D721Med (cell line): ENCODE measurements at regions not wholly inside any gene's neighbourhood (a gene's known extent, or its start where the extent isn't known, plus 50 kb on each side); places are given as distances from the start of the nearest gene placed in this dataset.

Experiments used
- DNase-seq: peaks from one replicate; pipeline ENCODE4 v3.0.0; 2011; ENCODE audit warnings: low spot score; ENCODE audit not compliant: insufficient read length
- FAIRE-seq: peaks from 2 replicates; lab custom pipeline; 2011; peaks lifted over from hg19 to GRCh38; lab: Jason Lieb, UNC
- CTCF ChIP-seq: IDR thresholded peaks from 2 replicates; pipeline ENCODE4 v1.5.1; 2012; ENCODE audit warnings: mild to moderate bottlenecking, control low read depth; ENCODE audit not compliant: insufficient read depth; ENCODE audit errors: missing control alignments

- FAIRE-seq: no peak
- DNase-seq: no peak
- TF ChIP-seq CTCF: no peak
These were observed 165.8 kb upstream of the EEF1E1 start for GRCh38 chr6:8268156-8268555.

- FAIRE-seq (no peak), DNase-seq (no peak)
- TF ChIP-seq CTCF: no peak
These were observed 158.3 kb upstream of the EEF1E1 start for GRCh38 chr6:8260610-8261009.

- FAIRE-seq: no peak
- DNase-seq: no peak
- TF ChIP-seq CTCF: no peak
These were observed 144.1 kb upstream of the EEF1E1 start for GRCh38 chr6:8246403-8246802.

GRCh38 chr6:8245726-8246125 lies 143.4 kb upstream of the EEF1E1 start:
- DNase-seq (no peak), FAIRE-seq (no peak)

GRCh38 chr6:8243475-8243874 lies 141.1 kb upstream of the EEF1E1 start:
- FAIRE-seq (no peak), DNase-seq (no peak)
- TF ChIP-seq CTCF: no peak

More at GRCh38 chr6:8245726-8246125, 143.4 kb upstream of the EEF1E1 start:
- no peak for TF ChIP-seq CTCF

- TF ChIP-seq CTCF: no peak
- FAIRE-seq (no peak), DNase-seq (no peak)
These were observed 140.5 kb upstream of the EEF1E1 start for GRCh38 chr6:8242885-8243284.

- no peak for TF ChIP-seq CTCF
- DNase-seq (no peak), FAIRE-seq (no peak)
These were observed 138.0 kb upstream of the EEF1E1 start for GRCh38 chr6:8240301-8240700.
